Parathyroid adenoma (tissue), 2 donors: ENCODE measurements at regions not wholly inside any gene's neighbourhood (a gene's known extent, or its start where the extent isn't known, plus 50 kb on each side); places are given as distances from the start of the nearest gene placed in this dataset.

Experiments used
- H2AFZ ChIP-seq: fragments of 300-600 bp; sonication (generic); one replicate; pipeline ENCODE4 v1.7.0; 2017; ENCODE audit warnings: antibody characterized with exemption, mild to moderate bottlenecking
- H3K27ac ChIP-seq: fragments of 300-600 bp; sonication (generic); one replicate; pipeline ENCODE4 v1.7.0; 2017
- H3K27me3 ChIP-seq: fragments of 300-600 bp; sonication (generic); one replicate; pipeline ENCODE4 v1.7.0; 2017; ENCODE audit warnings: low read length; ENCODE audit not compliant: control insufficient read depth, insufficient read depth
- H3K36me3 ChIP-seq: fragments of 300-600 bp; sonication (generic); one replicate; pipeline ENCODE4 v1.7.0; 2017; ENCODE audit warnings: low read length; ENCODE audit not compliant: control insufficient read depth, insufficient read depth
- H3K4me1 ChIP-seq: fragments of 300-600 bp; sonication (generic); one replicate; pipeline ENCODE4 v1.7.0; 2017; ENCODE audit warnings: control low read depth
- H3K4me2 ChIP-seq: fragments of 300-600 bp; sonication (generic); one replicate; pipeline ENCODE4 v1.7.0; 2017; ENCODE audit warnings: low read length
- H3K4me3 ChIP-seq: fragments of 300-600 bp; sonication (generic); one replicate; pipeline ENCODE4 v1.7.0; 2017; ENCODE audit warnings: low read depth, low read length
- H3K79me2 ChIP-seq: fragments of 300-600 bp; sonication (generic); one replicate; pipeline ENCODE4 v1.7.0; 2017; ENCODE audit warnings: control low read depth
- H3K9ac ChIP-seq: fragments of 300-600 bp; sonication (generic); one replicate; pipeline ENCODE4 v1.7.0; 2017; ENCODE audit warnings: mild to moderate bottlenecking
- H3K9me3 ChIP-seq: fragments of 300-600 bp; sonication (generic); one replicate; pipeline ENCODE4 v1.7.0; 2017; ENCODE audit warnings: low read length; ENCODE audit not compliant: control insufficient read depth
- TF ChIP-seq, protein P1 (sequence below): fragments of 300-600 bp; sonication (generic); IDR thresholded peaks from one replicate; pipeline ENCODE4 v1.7.0; 2017; ENCODE audit warnings: antibody characterized with exemption, mild to moderate bottlenecking
- donor health status: primary hyperparathyroidism.

DNA sequence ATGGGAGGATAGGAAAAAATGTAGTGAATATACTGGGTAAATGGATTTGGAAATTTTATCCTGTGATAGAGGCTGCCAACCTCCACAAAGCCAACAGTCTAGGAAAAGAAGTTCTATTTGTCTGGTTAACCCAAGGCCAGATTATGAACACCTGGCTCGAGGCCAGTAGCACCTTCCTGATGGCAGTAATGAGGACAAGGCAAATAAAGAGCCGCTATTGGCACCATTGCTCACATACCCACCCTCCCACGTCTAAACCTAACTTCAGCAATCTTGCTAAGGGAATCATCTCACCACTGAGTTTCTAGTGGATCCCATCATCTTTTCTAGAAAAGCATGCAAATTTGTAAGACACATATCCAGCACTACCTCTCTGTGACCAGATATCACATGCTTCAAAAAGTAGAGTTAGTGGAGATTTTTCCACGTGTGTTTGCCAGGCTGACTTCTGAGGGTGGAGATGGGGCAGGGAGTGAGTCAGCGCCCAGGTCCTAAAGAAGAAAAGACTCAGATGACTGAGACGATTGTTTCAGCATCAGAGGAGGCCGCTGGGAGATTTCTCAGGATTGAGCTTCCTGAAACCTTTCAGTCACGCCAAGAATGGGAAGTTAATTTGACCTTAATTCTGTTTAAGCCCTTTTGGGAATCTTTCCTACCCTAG lies 362.9 kb downstream of the EMP1 start:
- Histone ChIP-seq H3K36me3 (no peaks in the 10 kb centered on the region), H3K79me2 (no peaks in the 10 kb centered on the region), H2AFZ (no peak overlapping the region), H3K27me3 (no peaks in the 10 kb centered on the region), H3K9ac (no peak overlapping the region), H3K9me3 (no peaks in the 10 kb centered on the region), H3K4me2 (no peak overlapping the region), H3K27ac (no peak overlapping the region), H3K4me3 (no peak overlapping the region), H3K4me1 (no peaks in the 10 kb centered on the region)
- TF ChIP-seq, protein P1, sequence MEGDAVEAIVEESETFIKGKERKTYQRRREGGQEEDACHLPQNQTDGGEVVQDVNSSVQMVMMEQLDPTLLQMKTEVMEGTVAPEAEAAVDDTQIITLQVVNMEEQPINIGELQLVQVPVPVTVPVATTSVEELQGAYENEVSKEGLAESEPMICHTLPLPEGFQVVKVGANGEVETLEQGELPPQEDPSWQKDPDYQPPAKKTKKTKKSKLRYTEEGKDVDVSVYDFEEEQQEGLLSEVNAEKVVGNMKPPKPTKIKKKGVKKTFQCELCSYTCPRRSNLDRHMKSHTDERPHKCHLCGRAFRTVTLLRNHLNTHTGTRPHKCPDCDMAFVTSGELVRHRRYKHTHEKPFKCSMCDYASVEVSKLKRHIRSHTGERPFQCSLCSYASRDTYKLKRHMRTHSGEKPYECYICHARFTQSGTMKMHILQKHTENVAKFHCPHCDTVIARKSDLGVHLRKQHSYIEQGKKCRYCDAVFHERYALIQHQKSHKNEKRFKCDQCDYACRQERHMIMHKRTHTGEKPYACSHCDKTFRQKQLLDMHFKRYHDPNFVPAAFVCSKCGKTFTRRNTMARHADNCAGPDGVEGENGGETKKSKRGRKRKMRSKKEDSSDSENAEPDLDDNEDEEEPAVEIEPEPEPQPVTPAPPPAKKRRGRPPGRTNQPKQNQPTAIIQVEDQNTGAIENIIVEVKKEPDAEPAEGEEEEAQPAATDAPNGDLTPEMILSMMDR: no peak

DNA sequence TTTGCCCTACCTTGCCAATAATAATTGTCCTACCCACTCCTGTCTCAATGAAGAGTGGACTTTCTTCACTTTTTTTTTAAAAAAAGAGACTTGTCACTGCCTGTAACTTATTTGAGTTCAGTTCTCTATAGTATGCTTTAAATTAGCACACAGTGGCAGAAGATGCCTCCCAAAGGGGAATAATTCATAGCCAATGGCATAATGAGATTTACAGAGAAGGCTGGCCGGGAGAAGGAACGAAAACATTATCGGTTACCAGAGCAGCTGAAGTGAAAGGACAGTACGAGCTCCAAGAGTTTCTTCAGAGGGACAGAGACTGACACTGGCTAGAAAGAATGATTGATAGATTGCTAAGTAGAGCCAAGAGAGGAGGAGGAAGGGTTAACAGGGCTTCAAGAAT lies 356.3 kb downstream of the EMP1 start:
- no peaks in the 10 kb centered on the region for H3K27me3 ChIP-seq
- no peak overlapping the region for H3K27ac ChIP-seq
- no peaks in the 10 kb centered on the region for H3K9me3 ChIP-seq
- H3K4me3 ChIP-seq: no peak overlapping the region
- H2AFZ ChIP-seq: no peak overlapping the region
- no peaks in the 10 kb centered on the region for H3K36me3 ChIP-seq
- no peaks in the 10 kb centered on the region for H3K79me2 ChIP-seq
- H3K9ac ChIP-seq: no peak overlapping the region
- no peak overlapping the region for H3K4me2 ChIP-seq
- TF ChIP-seq, protein P1: no peak
- no peaks in the 10 kb centered on the region for H3K4me1 ChIP-seq

DNA sequence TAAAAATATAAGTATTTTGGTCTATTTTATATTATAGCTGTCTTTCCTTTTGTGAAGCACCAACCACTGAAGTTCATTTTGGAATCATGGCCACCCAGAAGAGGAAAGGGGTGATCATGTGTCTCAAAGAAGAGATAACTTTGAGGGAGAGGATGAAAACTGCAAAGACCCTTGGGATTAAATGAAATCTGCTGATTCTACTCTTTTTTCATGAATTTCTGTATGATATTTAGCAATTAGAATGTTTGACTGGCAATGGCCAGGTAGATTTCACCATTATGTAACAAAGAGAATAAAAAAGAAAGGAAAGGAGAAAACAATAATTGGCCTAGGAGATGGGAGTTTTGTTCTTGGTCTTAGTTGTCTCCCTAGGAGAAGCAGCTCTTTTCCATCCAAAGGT lies 350.8 kb downstream of the EMP1 start:
- no peak overlapping the region for H3K4me3 ChIP-seq
- H2AFZ ChIP-seq: no peak overlapping the region
- H3K9me3 ChIP-seq: no peaks in the 10 kb centered on the region
- no peak overlapping the region for H3K4me2 ChIP-seq
- no peak overlapping the region for H3K9ac ChIP-seq
- TF ChIP-seq, protein P1: no peak
- H3K4me1 ChIP-seq: no peaks in the 10 kb centered on the region
- H3K27ac ChIP-seq: no peak overlapping the region
- H3K36me3 ChIP-seq: no peaks in the 10 kb centered on the region
- H3K27me3 ChIP-seq: no peaks in the 10 kb centered on the region
- no peaks in the 10 kb centered on the region for H3K79me2 ChIP-seq

DNA sequence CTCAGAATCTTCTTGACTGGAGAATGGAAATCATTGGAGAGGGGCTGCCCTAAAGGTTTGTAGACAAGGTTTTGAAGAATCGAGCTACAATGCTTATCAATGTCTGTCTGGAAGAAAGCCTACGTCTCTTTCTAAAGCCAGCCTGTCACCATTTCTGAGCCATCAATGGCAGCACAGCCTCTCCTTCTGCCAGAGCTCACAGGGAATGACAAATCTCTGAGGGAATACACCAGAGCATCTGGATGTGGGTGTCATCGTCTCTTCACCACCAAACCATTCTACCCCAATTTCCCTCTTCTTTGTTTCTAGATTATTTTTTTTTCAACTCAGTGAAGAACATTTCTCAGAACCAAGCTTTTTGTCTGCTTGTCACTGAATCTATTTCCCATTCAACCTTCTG lies 349.7 kb downstream of the EMP1 start:
- no peaks in the 10 kb centered on the region for H3K36me3 ChIP-seq
- no peak overlapping the region for H3K9ac ChIP-seq
- no peak overlapping the region for H2AFZ ChIP-seq
- H3K27me3 ChIP-seq: no peaks in the 10 kb centered on the region
- TF ChIP-seq, protein P1: no peak
- no peaks in the 10 kb centered on the region for H3K9me3 ChIP-seq
- no peaks in the 10 kb centered on the region for H3K79me2 ChIP-seq
- no peaks in the 10 kb centered on the region for H3K4me1 ChIP-seq
- H3K4me2 ChIP-seq: no peak overlapping the region
- H3K27ac ChIP-seq: no peak overlapping the region
- no peak overlapping the region for H3K4me3 ChIP-seq

DNA sequence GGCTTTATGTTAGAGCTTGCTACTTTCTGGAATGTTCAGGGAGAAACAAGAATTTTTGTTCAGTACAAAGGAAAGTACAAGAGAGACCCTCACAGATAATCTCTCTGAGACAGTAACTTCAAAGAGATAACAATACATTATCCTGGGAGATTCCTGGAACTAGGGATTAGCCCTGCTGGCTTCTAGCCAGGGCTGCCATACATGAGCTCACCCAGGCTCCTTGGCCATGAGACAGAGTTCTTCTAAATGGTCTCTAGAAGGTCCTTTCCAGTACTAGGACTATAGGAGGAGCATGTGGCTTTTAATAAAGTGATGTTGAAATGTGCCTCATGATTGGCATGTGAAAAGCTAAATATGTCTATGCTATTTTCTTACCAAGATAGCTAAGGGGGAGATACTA lies 342.5 kb downstream of the EMP1 start:
- H3K36me3 ChIP-seq: no peaks in the 10 kb centered on the region
- no peak overlapping the region for H2AFZ ChIP-seq
- no peaks in the 10 kb centered on the region for H3K9me3 ChIP-seq
- H3K27me3 ChIP-seq: no peaks in the 10 kb centered on the region
- no peak overlapping the region for H3K4me2 ChIP-seq
- no peaks in the 10 kb centered on the region for H3K4me1 ChIP-seq
- TF ChIP-seq, protein P1: no peak
- no peaks in the 10 kb centered on the region for H3K79me2 ChIP-seq
- no peak overlapping the region for H3K27ac ChIP-seq
- H3K9ac ChIP-seq: no peak overlapping the region
- no peak overlapping the region for H3K4me3 ChIP-seq
